Transverse colon (tissue), 4 donors: ENCODE measurements at regions not wholly inside any gene's neighbourhood (a gene's known extent, or its start where the extent isn't known, plus 50 kb on each side); places are given as distances from the start of the nearest gene placed in this dataset.

Experiments used
- DNase-seq: peaks from one replicate; pipeline ENCODE4 v3.0.0-alpha.2; 2019
- H3K27ac ChIP-seq, 4 donors: fragments of 200-600 bp; sonication (generic); 2 replicates each; pipeline ENCODE4 v1.5.1; 2016 to 2018; ENCODE audit warnings: inconsistent platforms in 4 of 4
- H3K27me3 ChIP-seq: fragments of 200-600 bp; sonication (generic); 2 replicates; pipeline ENCODE4 v1.5.1; 2017; ENCODE audit warnings: inconsistent platforms
- H3K36me3 ChIP-seq, 4 donors: fragments of 200-600 bp; sonication (generic); 2 replicates each; pipeline ENCODE4 v1.5.1; 2017 to 2019; ENCODE audit warnings: inconsistent platforms in 4 of 4
- H3K4me1 ChIP-seq, 4 donors: fragments of 200-600 bp; sonication (generic); 2 replicates each; pipeline ENCODE4 v1.5.1; 2017 to 2020; ENCODE audit warnings: inconsistent platforms in 4 of 4
- H3K4me3 ChIP-seq, 4 donors: fragments of 200-600 bp; sonication (generic); 1 replicate in 1 of 4; 2 replicates in 3 of 4; pipeline versions ENCODE4 v1.5.1 to v1.6.1; 2017 to 2019; ENCODE audit warnings: inconsistent platforms in 4 of 4
- H3K9me3 ChIP-seq, 2 donors: fragments of 200-600 bp; sonication (generic); 2 replicates each; pipeline ENCODE4 v1.5.1; 2017 to 2019; ENCODE audit warnings: inconsistent platforms in 2 of 2
- EP300 ChIP-seq: sonication (generic); formaldehyde crosslinking; IDR thresholded peaks from one replicate; pipeline ENCODE4 v1.6.1; 2017; ENCODE audit warnings: antibody characterized with exemption, low read depth
- POLR2A ChIP-seq: fragments of 450-650 bp; IDR thresholded peaks from one replicate; pipeline ENCODE4 v1.6.1; 2016; ENCODE audit warnings: antibody characterized with exemption, mild to moderate bottlenecking, moderate library complexity
- POLR2AphosphoS5 ChIP-seq, 3 donors: sonication (generic); formaldehyde crosslinking; IDR thresholded peaks; one replicate each; pipeline ENCODE4 v1.6.1; 2016; ENCODE audit warnings: antibody characterized with exemption in 3 of 3
- WGBS, 2 donors: methylation state at CpG; one replicate each; pipeline ENCODE4 v1.1.5; 2018; ENCODE audit warnings: low coverage in 1 of 2; 5-methylcytosine and 5-hydroxymethylcytosine counted together
- in situ Hi-C, 4 donors: fragments of 200-750 bp; cut with MboI; loops; one replicate each; pipeline versions ENCODE4 v1.15.0 to v1.15.1; 2017; ENCODE audit warnings: low sequenced_read_pairs in 3 of 4, low pct_ligation_motif_present in 1 of 4, low pct_unique_long_range_greater_than_20kb in 1 of 4
- intact Hi-C: fragments of 100-400 bp; cut with DNase I; formaldehyde crosslinking; loops from one replicate; pipeline ENCODE4 v1.15.1; 2023; ENCODE audit warnings: low total_unique reads
- TF ChIP-seq, protein P1 (sequence below), 5 experiments: fragments of 200-600 bp in 3 of 5; fragments of 450-650 bp in 2 of 5; sonication (generic) in 3 of 5; IDR thresholded peaks; 1 replicate in 2 of 5; 2 replicates in 3 of 5; pipeline ENCODE4 v1.5.1; 2016 to 2017; ENCODE audit warnings: antibody characterized with exemption in 5 of 5, inconsistent platforms in 3 of 5, mild to moderate bottlenecking in 2 of 5, moderate library complexity in 1 of 5

DNA sequence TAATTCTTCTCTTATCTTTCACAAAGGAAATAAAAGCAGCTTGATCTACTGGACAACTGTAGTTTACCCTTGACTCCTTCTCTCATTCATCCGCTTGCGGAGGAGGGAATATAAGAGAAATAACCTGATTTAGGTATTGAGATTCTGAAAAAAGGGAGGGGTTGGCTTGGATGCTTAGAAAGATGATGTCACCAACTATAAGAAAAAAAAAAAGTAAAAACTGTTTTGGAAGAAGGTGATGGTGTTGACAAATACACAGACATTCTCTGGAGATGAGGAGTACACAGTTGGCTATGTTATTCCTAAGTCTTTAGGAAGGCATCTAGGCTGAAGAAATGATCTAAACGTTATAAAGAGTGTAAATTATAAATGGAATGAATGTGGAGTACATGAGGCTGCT lies 103.3 kb downstream of the TMEM114 start:
- Histone ChIP-seq H3K27me3 (no peaks in the 10 kb centered on the region), H3K9me3 (no peaks in the 10 kb centered on the region), H3K36me3 (no peaks in the 10 kb centered on the region), H3K4me1 (peaks cover 0 to 8% (median 2%) of the 10 kb centered on the region in 4 donors), H3K27ac (no peak overlapping the region), H3K4me3 (no peak overlapping the region)
- DNase-seq: no peak
- 81 to 91% methylated on average over 3 of the region's 3 CpGs for WGBS, 2 donors
- TF ChIP-seq POLR2AphosphoS5 (IDR thresholded peaks at IDR 0.05) (no peak), POLR2A (no peak), EP300 (no peak)
- TF ChIP-seq, protein P1, sequence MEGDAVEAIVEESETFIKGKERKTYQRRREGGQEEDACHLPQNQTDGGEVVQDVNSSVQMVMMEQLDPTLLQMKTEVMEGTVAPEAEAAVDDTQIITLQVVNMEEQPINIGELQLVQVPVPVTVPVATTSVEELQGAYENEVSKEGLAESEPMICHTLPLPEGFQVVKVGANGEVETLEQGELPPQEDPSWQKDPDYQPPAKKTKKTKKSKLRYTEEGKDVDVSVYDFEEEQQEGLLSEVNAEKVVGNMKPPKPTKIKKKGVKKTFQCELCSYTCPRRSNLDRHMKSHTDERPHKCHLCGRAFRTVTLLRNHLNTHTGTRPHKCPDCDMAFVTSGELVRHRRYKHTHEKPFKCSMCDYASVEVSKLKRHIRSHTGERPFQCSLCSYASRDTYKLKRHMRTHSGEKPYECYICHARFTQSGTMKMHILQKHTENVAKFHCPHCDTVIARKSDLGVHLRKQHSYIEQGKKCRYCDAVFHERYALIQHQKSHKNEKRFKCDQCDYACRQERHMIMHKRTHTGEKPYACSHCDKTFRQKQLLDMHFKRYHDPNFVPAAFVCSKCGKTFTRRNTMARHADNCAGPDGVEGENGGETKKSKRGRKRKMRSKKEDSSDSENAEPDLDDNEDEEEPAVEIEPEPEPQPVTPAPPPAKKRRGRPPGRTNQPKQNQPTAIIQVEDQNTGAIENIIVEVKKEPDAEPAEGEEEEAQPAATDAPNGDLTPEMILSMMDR (IDR thresholded peaks at IDR 0.05): no peak
- intact Hi-C loops (no loop called here), in situ Hi-C loops (no loop called here)

DNA sequence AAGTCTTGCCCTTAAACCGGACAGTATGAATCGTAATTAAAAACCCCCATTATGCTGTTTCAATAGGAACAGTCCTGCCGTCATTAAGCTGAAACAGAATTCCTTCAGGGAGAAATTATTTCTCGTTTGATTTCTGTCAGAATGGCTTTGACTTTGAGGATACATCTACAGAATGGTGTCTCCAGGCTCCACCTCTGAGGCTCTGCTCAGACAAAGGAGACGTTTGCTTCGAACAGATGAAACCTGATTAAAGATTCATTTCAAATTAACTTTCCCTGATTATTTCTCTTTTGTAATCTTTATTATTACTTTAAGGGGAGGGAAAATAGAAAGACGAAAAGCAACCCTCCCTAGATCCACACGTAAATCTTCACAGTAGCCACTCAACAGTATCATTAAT lies 106.9 kb downstream of the TMEM114 start:
- Histone ChIP-seq H3K4me1 (no peaks in the 10 kb centered on the region), H3K36me3 (no peaks in the 10 kb centered on the region), H3K27ac (no peak overlapping the region), H3K9me3 (no peaks in the 10 kb centered on the region), H3K4me3 (no peak overlapping the region), H3K27me3 (no peaks in the 10 kb centered on the region)
- DNase-seq: no peak
- intact Hi-C loops: no loop called here
- 84 to 88% methylated on average over 8 of the region's 8 CpGs for WGBS, 2 donors
- in situ Hi-C loops: no loop called here
- TF ChIP-seq, protein P1 (IDR thresholded peaks at IDR 0.05): no peak
- TF ChIP-seq EP300 (no peak), POLR2AphosphoS5 (IDR thresholded peaks at IDR 0.05) (no peak)

DNA sequence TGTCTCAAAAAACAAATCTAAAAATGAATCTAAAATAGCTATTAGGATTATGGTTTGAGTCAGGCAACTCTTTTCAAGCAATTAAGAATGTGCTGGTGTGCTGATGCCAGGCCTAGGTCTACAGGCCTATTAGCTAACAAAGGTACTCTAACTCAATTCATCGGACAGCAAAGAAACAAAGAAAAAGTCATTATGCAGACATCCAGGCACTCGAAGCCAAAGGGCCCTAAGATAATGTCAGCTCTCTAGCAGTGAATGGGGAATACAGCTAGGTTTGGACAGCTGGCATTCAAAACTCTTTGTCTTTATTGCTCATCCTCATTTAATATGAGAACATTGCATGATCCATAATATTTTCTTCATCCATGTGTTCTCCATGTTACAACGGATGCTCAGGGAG lies 108.5 kb downstream of the TMEM114 start:
- Histone ChIP-seq H3K27me3 (no peaks in the 10 kb centered on the region), H3K4me3 (no peak overlapping the region), H3K36me3 (no peaks in the 10 kb centered on the region), H3K27ac (no peak overlapping the region), H3K4me1 (no peaks in the 10 kb centered on the region), H3K9me3 (no peaks in the 10 kb centered on the region)
- TF ChIP-seq POLR2A: no peak
- TF ChIP-seq, protein P1 (IDR thresholded peaks at IDR 0.05): no peak
- no peak for TF ChIP-seq POLR2AphosphoS5 (IDR thresholded peaks at IDR 0.05)
- TF ChIP-seq EP300: no peak
- in situ Hi-C loops (no loop called here), intact Hi-C loops (no loop called here)
- no peak for DNase-seq
- WGBS, 2 donors: 78 to 80% methylated on average over 1 to 3 of the region's 3 CpGs

DNA sequence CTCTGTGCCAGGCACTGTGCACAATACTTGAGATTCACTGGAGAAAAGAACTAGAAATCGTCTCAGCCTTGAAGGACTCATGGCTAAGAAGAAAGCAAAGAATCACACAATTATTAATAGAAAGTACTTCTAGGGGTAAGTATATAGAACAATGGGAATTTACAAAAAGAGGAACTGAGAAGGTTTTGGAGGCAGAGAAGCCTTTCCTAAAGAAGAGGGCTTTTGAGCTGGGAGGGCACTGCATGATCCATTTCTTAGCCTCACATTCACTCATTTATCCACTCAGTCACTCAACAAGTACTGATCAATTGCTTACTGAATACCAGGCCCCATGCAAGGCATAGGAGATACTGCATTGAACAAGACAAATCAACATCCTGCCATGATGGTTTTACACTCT lies 113.5 kb downstream of the TMEM114 start:
- WGBS, 2 donors: 79 to 93% methylated on average over 1 of the region's 1 CpG
- Histone ChIP-seq H3K27ac (no peak overlapping the region), H3K4me3 (no peak overlapping the region), H3K4me1 (no peaks in the 10 kb centered on the region), H3K36me3 (no peaks in the 10 kb centered on the region), H3K9me3 (no peaks in the 10 kb centered on the region), H3K27me3 (no peaks in the 10 kb centered on the region)
- DNase-seq: no peak
- intact Hi-C loops: no loop called here
- no peak for TF ChIP-seq EP300
- TF ChIP-seq, protein P1 (IDR thresholded peaks at IDR 0.05): no peak
- TF ChIP-seq POLR2A: no peak
- no peak for TF ChIP-seq POLR2AphosphoS5 (IDR thresholded peaks at IDR 0.05)
- in situ Hi-C loops: no loop called here
